T-helper 17 cell (primary cell): ENCODE measurements at regions not wholly inside any gene's neighbourhood (a gene's known extent, or its start where the extent isn't known, plus 50 kb on each side); places are given as distances from the start of the nearest gene placed in this dataset.
"Not testable (repeated sequence)": the region's sequence is repeated elsewhere in the genome, so short reads cannot be mapped to it uniquely, and the experiment has no call there.

Experiments used
- ATAC-seq: fragments of 150-1000 bp; cut with Tn5 transposase; 2 replicates; pipeline ENCODE4 v1.10.0; 2021; ENCODE audit warnings: mild to moderate bottlenecking, moderate library complexity
- DNase-seq, 3 donors: peaks; one replicate each; pipeline versions ENCODE4 v3.0.0 to v3.0.0-alpha.2; 2020 to 2021
- H3K9me3 ChIP-seq: one replicate; pipeline ENCODE4 v1.7.0; 2013; ENCODE audit warnings: low read length, mild to moderate bottlenecking; ENCODE audit not compliant: control insufficient read depth, poor library complexity, severe bottlenecking
- H3K27ac Mint-ChIP-seq: one replicate; pipeline ENCODE4 v1.8.0; 2022; ENCODE audit warnings: mild to moderate bottlenecking, moderate library complexity, mixed read lengths
- H3K27me3 Mint-ChIP-seq: one replicate; pipeline ENCODE4 v1.8.0; 2022; ENCODE audit warnings: mixed read lengths
- H3K36me3 Mint-ChIP-seq: one replicate; pipeline ENCODE4 v1.8.0; 2022; ENCODE audit warnings: low read depth, mixed read lengths
- H3K4me1 Mint-ChIP-seq: one replicate; pipeline ENCODE4 v1.8.0; 2022; ENCODE audit warnings: mild to moderate bottlenecking, mixed read lengths
- H3K4me3 Mint-ChIP-seq: one replicate; pipeline ENCODE4 v1.8.0; 2022; ENCODE audit warnings: mild to moderate bottlenecking, moderate library complexity, mixed read lengths

- H3K9me3 ChIP-seq, DNase-seq, ATAC-seq, H3K27ac Mint-ChIP-seq, H3K4me3 Mint-ChIP-seq, H3K27me3 Mint-ChIP-seq, H3K36me3 Mint-ChIP-seq, H3K4me1 Mint-ChIP-seq: not testable (repeated sequence)
Observed at GRCh38 chr4:59511809-59512208, 1688.3 kb upstream of the ADGRL3 start.

GRCh38 chr4:59517007-59517406, 1683.1 kb upstream of the ADGRL3 start:
- ATAC-seq (no peak), DNase-seq (no peak)
- no peak overlapping the region for H3K27ac Mint-ChIP-seq
- no peaks in the 10 kb centered on the region for H3K4me1 Mint-ChIP-seq
- no peaks in the 10 kb centered on the region for H3K27me3 Mint-ChIP-seq
- no peaks in the 10 kb centered on the region for H3K36me3 Mint-ChIP-seq
- no peak overlapping the region for H3K4me3 Mint-ChIP-seq
- H3K9me3 ChIP-seq, result no peaks in the 10 kb centered on the region

- Mint-ChIP-seq H3K36me3 (no peaks in the 10 kb centered on the region), H3K4me1 (no peaks in the 10 kb centered on the region), H3K4me3 (no peak overlapping the region), H3K27me3 (no peaks in the 10 kb centered on the region), H3K27ac (no peak overlapping the region)
- no peak for DNase-seq
- ATAC-seq, result no peak
- H3K9me3 ChIP-seq, result no peaks in the 10 kb centered on the region
Observed at GRCh38 chr4:59518005-59518823, 1681.9 kb upstream of the ADGRL3 start.

GRCh38 chr4:59525885-59526284, 1674.2 kb upstream of the ADGRL3 start:
- no peaks in the 10 kb centered on the region for H3K27me3 Mint-ChIP-seq
- DNase-seq, result no peak
- no peak overlapping the region for H3K27ac Mint-ChIP-seq
- no peaks in the 10 kb centered on the region for H3K4me1 Mint-ChIP-seq
- no peak overlapping the region for H3K4me3 Mint-ChIP-seq
- no peaks in the 10 kb centered on the region for H3K9me3 ChIP-seq
- no peak for ATAC-seq
- no peaks in the 10 kb centered on the region for H3K36me3 Mint-ChIP-seq

- ATAC-seq (no peak), DNase-seq (no peak)
- H3K27ac Mint-ChIP-seq, result no peak overlapping the region
- no peaks in the 10 kb centered on the region for H3K9me3 ChIP-seq
- no peaks in the 10 kb centered on the region for H3K27me3 Mint-ChIP-seq
- no peaks in the 10 kb centered on the region for H3K36me3 Mint-ChIP-seq
- no peaks in the 10 kb centered on the region for H3K4me1 Mint-ChIP-seq
- no peak overlapping the region for H3K4me3 Mint-ChIP-seq
Observed at GRCh38 chr4:59535541-59535940, 1664.6 kb upstream of the ADGRL3 start.

- no peak overlapping the region for H3K4me3 Mint-ChIP-seq
- H3K36me3 Mint-ChIP-seq, result no peaks in the 10 kb centered on the region
- no peak overlapping the region for H3K27ac Mint-ChIP-seq
- no peaks in the 10 kb centered on the region for H3K9me3 ChIP-seq
- DNase-seq (no peak), ATAC-seq (no peak)
- no peaks in the 10 kb centered on the region for H3K27me3 Mint-ChIP-seq
- H3K4me1 Mint-ChIP-seq, result no peaks in the 10 kb centered on the region
Observed at GRCh38 chr4:59536428-59536827, 1663.7 kb upstream of the ADGRL3 start.

- Mint-ChIP-seq H3K27me3 (no peaks in the 10 kb centered on the region), H3K4me3 (no peak overlapping the region), H3K4me1 (no peaks in the 10 kb centered on the region), H3K36me3 (no peaks in the 10 kb centered on the region), H3K27ac (no peak overlapping the region)
- DNase-seq (no peak), ATAC-seq (no peak)
- no peaks in the 10 kb centered on the region for H3K9me3 ChIP-seq
Observed at GRCh38 chr4:59537246-59537886, 1662.8 kb upstream of the ADGRL3 start.

- Mint-ChIP-seq H3K4me3 (no peak overlapping the region), H3K4me1 (no peaks in the 10 kb centered on the region), H3K27me3 (no peaks in the 10 kb centered on the region), H3K36me3 (no peaks in the 10 kb centered on the region), H3K27ac (no peak overlapping the region)
- no peak for DNase-seq
- no peaks in the 10 kb centered on the region for H3K9me3 ChIP-seq
- ATAC-seq, result no peak
Observed at GRCh38 chr4:59539401-59539800, 1660.7 kb upstream of the ADGRL3 start.

- Mint-ChIP-seq H3K4me3 (no peak overlapping the region), H3K4me1 (no peaks in the 10 kb centered on the region), H3K27me3 (no peaks in the 10 kb centered on the region), H3K36me3 (no peaks in the 10 kb centered on the region), H3K27ac (no peak overlapping the region)
- ATAC-seq (no peak), DNase-seq (no peak)
- H3K9me3 ChIP-seq, result no peaks in the 10 kb centered on the region
Observed at GRCh38 chr4:59540311-59540710, 1659.8 kb upstream of the ADGRL3 start.

- DNase-seq (no peak), ATAC-seq (no peak)
- Mint-ChIP-seq H3K27me3 (no peaks in the 10 kb centered on the region), H3K27ac (no peak overlapping the region), H3K4me1 (peaks cover 2% of the 10 kb centered on the region), H3K4me3 (no peak overlapping the region), H3K36me3 (no peaks in the 10 kb centered on the region)
- no peaks in the 10 kb centered on the region for H3K9me3 ChIP-seq
Observed at GRCh38 chr4:59553063-59553720, 1646.9 kb upstream of the ADGRL3 start.

- ATAC-seq (no peak), DNase-seq (no peak)
- Mint-ChIP-seq H3K36me3 (no peaks in the 10 kb centered on the region), H3K27me3 (no peaks in the 10 kb centered on the region), H3K4me3 (no peak overlapping the region), H3K4me1 (peaks cover 2% of the 10 kb centered on the region), H3K27ac (no peak overlapping the region)
- H3K9me3 ChIP-seq, result no peaks in the 10 kb centered on the region
Observed at GRCh38 chr4:59553721-59554091, 1646.4 kb upstream of the ADGRL3 start.

- not testable (repeated sequence) for ATAC-seq, DNase-seq, H3K27ac Mint-ChIP-seq, H3K4me3 Mint-ChIP-seq, H3K4me1 Mint-ChIP-seq, H3K9me3 ChIP-seq, H3K27me3 Mint-ChIP-seq, H3K36me3 Mint-ChIP-seq
Observed at GRCh38 chr4:59556191-59556590, 1643.9 kb upstream of the ADGRL3 start.

GRCh38 chr4:59560141-59560648, 1639.9 kb upstream of the ADGRL3 start:
- not testable (repeated sequence) for H3K27me3 Mint-ChIP-seq, H3K9me3 ChIP-seq, H3K27ac Mint-ChIP-seq, H3K4me1 Mint-ChIP-seq, ATAC-seq, DNase-seq, H3K36me3 Mint-ChIP-seq, H3K4me3 Mint-ChIP-seq
